PC-3 (cell line): ENCODE measurements at regions not wholly inside any gene's neighbourhood (a gene's known extent, or its start where the extent isn't known, plus 50 kb on each side); places are given as distances from the start of the nearest gene placed in this dataset.

Experiments used
- ATAC-seq: fragments of 200-7000 bp; cut with Tn5 transposase; 2 replicates; pipeline ENCODE4 v1.9.1; 2020; ENCODE audit warnings: mild to moderate bottlenecking, moderate library complexity
- BruUV-seq: library from RNA; stranded (reverse); fragments of 400-500 nt; replicated peaks from 2 replicates; lab custom pipeline; 2021; lab: Mats Ljungman, UMichigan
- CTCF ChIA-PET: fragments of 300-600 bp; sonication (Branson Sonifier 250); formaldehyde crosslinking; loops from one replicate; lab custom pipeline; 2022; ENCODE audit warnings: antibody characterized with exemption; lab: Charles Lee
- POLR2A ChIA-PET: fragments of 300-600 bp; sonication (Branson Sonifier 250); formaldehyde crosslinking; loops from one replicate; lab custom pipeline; 2022; ENCODE audit warnings: antibody characterized with exemption; ENCODE audit not compliant: unreplicated experiment; lab: Charles Lee
- DNase-seq: peaks from one replicate; pipeline ENCODE4 v3.0.0-alpha.2; 2015
- H2AFZ ChIP-seq: fragments of 300-600 bp; sonication (generic); 2 replicates; pipeline ENCODE4 v1.6.0; 2016; ENCODE audit warnings: antibody characterized with exemption, low read length
- H3F3A ChIP-seq: fragments of 300-600 bp; sonication (generic); one replicate; pipeline ENCODE4 v1.6.0; 2017; ENCODE audit warnings: antibody characterized with exemption, low read length, control low read depth, mild to moderate bottlenecking; ENCODE audit not compliant: unreplicated experiment
- H3K27ac ChIP-seq: fragments of 300-600 bp; sonication (generic); 2 replicates; pipeline ENCODE4 v1.5.1; 2016; ENCODE audit warnings: mild to moderate bottlenecking, low read length
- H3K27me3 ChIP-seq: fragments of 300-600 bp; sonication (generic); 2 replicates; pipeline ENCODE4 v1.6.1; 2016; ENCODE audit warnings: low read length, mixed read lengths
- H3K36me3 ChIP-seq: fragments of 300-600 bp; sonication (generic); 2 replicates; pipeline ENCODE4 v1.6.1; 2016; ENCODE audit warnings: low read depth, mixed run types, low read length, mixed read lengths
- H3K4me1 ChIP-seq: fragments of 300-600 bp; sonication (generic); 2 replicates; pipeline ENCODE4 v1.5.1; 2016; ENCODE audit warnings: low read length; ENCODE audit not compliant: insufficient read depth
- H3K4me2 ChIP-seq: fragments of 300-600 bp; sonication (generic); 2 replicates; pipeline ENCODE4 v1.6.0; 2016; ENCODE audit warnings: low read length
- H3K4me3 ChIP-seq: fragments of 300-600 bp; sonication (generic); 2 replicates; pipeline ENCODE4 v1.5.1; 2016; ENCODE audit warnings: mild to moderate bottlenecking, low read length, mixed read lengths
- H3K79me2 ChIP-seq: fragments of 300-600 bp; sonication (generic); 2 replicates; pipeline ENCODE4 v1.6.1; 2017; ENCODE audit warnings: low read length, mixed read lengths
- H3K9ac ChIP-seq: fragments of 300-600 bp; sonication (generic); 2 replicates; pipeline ENCODE4 v1.6.0; 2016; ENCODE audit warnings: mild to moderate bottlenecking, low read length
- H3K9me2 ChIP-seq: fragments of 300-600 bp; sonication (generic); replicated peaks from 2 replicates; pipeline ENCODE4 v1.6.1; 2016; ENCODE audit warnings: mixed run types, low read length, mixed read lengths
- H3K9me3 ChIP-seq: fragments of 300-600 bp; sonication (generic); 2 replicates; pipeline ENCODE4 v1.6.1; 2016; ENCODE audit warnings: low read length, mixed read lengths
- H4K20me1 ChIP-seq: fragments of 300-600 bp; sonication (generic); 2 replicates; pipeline ENCODE4 v1.6.1; 2016; ENCODE audit warnings: low read length, mixed read lengths
- CTCF ChIP-seq: fragments of 300-600 bp; sonication (generic); conservative IDR thresholded peaks from 2 replicates; pipeline ENCODE4 v1.5.1; 2017; ENCODE audit warnings: antibody characterized with exemption, low read depth, mild to moderate bottlenecking, low read length
- EZH2 ChIP-seq: fragments of 300-600 bp; sonication (generic); IDR thresholded peaks from one replicate; pipeline ENCODE4 v1.6.1; 2017; ENCODE audit warnings: antibody characterized with exemption, mild to moderate bottlenecking, low read length; ENCODE audit not compliant: unreplicated experiment
- EZH2phosphoT487 ChIP-seq: fragments of 300-600 bp; sonication (generic); IDR thresholded peaks from 2 replicates; pipeline ENCODE4 v1.6.1; 2018; ENCODE audit warnings: mild to moderate bottlenecking, antibody characterized with exemption, low read length, borderline replicate concordance
- intact Hi-C: fragments of 100-400 bp; cut with micrococcal nuclease; formaldehyde crosslinking; loops from 2 replicates; pipeline ENCODE4 v1.9.0; 2023

- Histone ChIP-seq H3K9me3 (no peaks in the 10 kb centered on the region), H2AFZ (no peak overlapping the region), H3K27me3 (peaks cover 30% of the 10 kb centered on the region), H4K20me1 (no peaks in the 10 kb centered on the region), H3K79me2 (no peaks in the 10 kb centered on the region), H3K27ac (no peak overlapping the region), H3K9me2 (no peaks in the 10 kb centered on the region), H3K4me2 (no peak overlapping the region), H3K9ac (no peak overlapping the region), H3K4me3 (no peak overlapping the region), H3K4me1 (no peaks in the 10 kb centered on the region), H3K36me3 (no peaks in the 10 kb centered on the region), H3F3A (no peaks in the 10 kb centered on the region)
- POLR2A ChIA-PET, result no interaction called here
- no peak for DNase-seq
- CTCF ChIA-PET, result no interaction called here
- intact Hi-C loops, result no loop called here
- TF ChIP-seq EZH2 (no peak), CTCF (peak; percentile 16; the same call in 1 of the 2 replicates)
- no peak for ATAC-seq
- no TSS peak for BruUV-seq
Observed at GRCh38 chr10:121680879-121681655, 82.8 kb upstream of the FGFR2 start.

DNA sequence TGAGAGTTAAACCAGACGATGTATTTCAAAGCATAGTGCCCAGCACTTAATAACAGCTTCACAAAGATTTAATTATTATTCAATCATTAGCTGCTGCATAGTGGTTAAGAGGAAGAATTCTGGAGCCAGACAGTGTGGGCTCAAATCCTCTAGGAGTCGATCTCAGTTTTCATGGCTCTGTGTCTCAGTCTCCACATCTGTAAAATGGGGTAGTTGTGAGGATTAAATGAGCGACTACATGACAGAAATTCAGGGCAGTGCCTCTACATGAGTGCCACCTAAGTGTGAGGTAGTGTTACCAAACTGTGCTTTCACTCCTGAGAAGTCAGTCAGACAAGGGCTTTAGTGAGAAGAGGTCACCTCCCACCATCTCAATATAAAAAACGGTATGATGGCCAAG lies 81.7 kb upstream of the FGFR2 start:
- Histone ChIP-seq H2AFZ (no peak overlapping the region), H3K4me1 (no peaks in the 10 kb centered on the region), H3K36me3 (no peaks in the 10 kb centered on the region), H3K9ac (no peak overlapping the region), H3K79me2 (no peaks in the 10 kb centered on the region), H3K27me3 (peaks cover 25% of the 10 kb centered on the region), H3K9me2 (no peaks in the 10 kb centered on the region), H3K4me3 (no peak overlapping the region), H4K20me1 (no peaks in the 10 kb centered on the region), H3F3A (no peaks in the 10 kb centered on the region), H3K9me3 (no peaks in the 10 kb centered on the region), H3K27ac (no peak overlapping the region), H3K4me2 (no peak overlapping the region)
- no peak for TF ChIP-seq CTCF
- no peak for TF ChIP-seq EZH2
- TF ChIP-seq EZH2phosphoT487, result no peak
- BruUV-seq, result no TSS peak
- ChIA-PET POLR2A (no interaction called here), CTCF (no interaction called here)
- intact Hi-C loops, result no loop called here
- DNase-seq, result no peak
- ATAC-seq, result no peak

DNA sequence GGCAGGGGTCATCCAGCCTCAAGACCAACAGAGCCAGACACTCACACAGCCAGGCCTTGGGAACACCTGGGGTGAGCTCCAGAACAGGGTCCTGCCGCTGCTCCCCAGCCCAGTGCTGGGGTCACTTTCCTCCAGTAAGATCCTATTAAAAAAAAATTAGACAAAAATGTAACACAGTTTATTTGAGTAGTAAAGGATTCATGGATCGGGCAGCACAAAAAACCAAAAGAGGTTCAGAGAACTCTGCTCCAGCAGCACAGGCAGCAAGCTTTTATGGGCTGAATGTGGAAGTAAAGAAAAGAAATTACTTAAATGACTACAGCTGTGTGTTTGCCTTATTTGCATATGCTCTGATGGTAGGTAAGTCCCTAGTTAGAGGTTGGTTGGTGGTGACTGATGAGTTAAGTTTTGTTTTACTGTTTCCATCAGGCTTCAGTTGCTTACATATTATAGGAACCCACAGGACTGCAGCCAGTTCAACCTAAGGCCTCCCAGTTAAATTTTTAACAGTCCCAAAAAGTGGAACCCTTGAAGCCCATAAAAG lies 80.5 kb upstream of the FGFR2 start:
- ChIA-PET POLR2A (no interaction called here), CTCF (no interaction called here)
- TF ChIP-seq CTCF (no peak), EZH2phosphoT487 (no peak), EZH2 (no peak)
- no peaks in the 10 kb centered on the region for H4K20me1 ChIP-seq
- peaks cover 30% of the 10 kb centered on the region for H3K27me3 ChIP-seq
- H3K36me3 ChIP-seq, result no peaks in the 10 kb centered on the region
- H3K9me2 ChIP-seq, result no peaks in the 10 kb centered on the region
- no peaks in the 10 kb centered on the region for H3K9me3 ChIP-seq
- no peak overlapping the region for H3K27ac ChIP-seq
- H2AFZ ChIP-seq, result no peak overlapping the region
- no peaks in the 10 kb centered on the region for H3K79me2 ChIP-seq
- ATAC-seq (no peak), DNase-seq (no peak)
- no peak overlapping the region for H3K9ac ChIP-seq
- intact Hi-C loops, result no loop called here
- no peaks in the 10 kb centered on the region for H3F3A ChIP-seq
- no peak overlapping the region for H3K4me2 ChIP-seq
- H3K4me1 ChIP-seq, result no peaks in the 10 kb centered on the region
- H3K4me3 ChIP-seq, result no peak overlapping the region
- BruUV-seq, result no TSS peak
